ENCODE measurements at regions not wholly inside any gene's neighbourhood (a gene's known extent, or its start where the extent isn't known, plus 50 kb on each side); places are given as distances from the start of the nearest gene placed in this dataset.
"Not testable (repeated sequence)": the region's sequence is repeated elsewhere in the genome, so short reads cannot be mapped to it uniquely, and the experiment has no call there.

GRCh38 chr7:112951070-112951469 lies 135.6 kb downstream of the GPR85 start:
- ATAC-seq (no peak), DNase-seq (ENCODE audit: low read depth, low spot score) (no peak)
- TF ChIP-seq SP1 (IDR thresholded peaks at IDR 0.05; ENCODE audit: low read depth) (no peak), CBX3 (IDR thresholded peaks at IDR 0.05; ENCODE audit: low read depth) (no peak), REST (IDR thresholded peaks at IDR 0.05; ENCODE audit: low read depth) (no peak), EGR1 (IDR thresholded peaks at IDR 0.05; ENCODE audit: low read depth) (no peak), ELF1 (IDR thresholded peaks at IDR 0.05; ENCODE audit: borderline replicate concordance, low read depth) (no peak), EZH2phosphoT487 (IDR thresholded peaks at IDR 0.05; ENCODE audit: borderline replicate concordance) (no peak), CTCF (IDR thresholded peaks at IDR 0.05 in 2 of 3, conservative IDR thresholded peaks at IDR 0.05 in 1 of 3; ENCODE audit: borderline replicate concordance in 1 of 3, insufficient read depth in 1 of 3, low read depth in 2 of 3, low read length in 2 of 3) (no peak), POLR2AphosphoS5 (IDR thresholded peaks at IDR 0.05; ENCODE audit: low read depth, low read length) (no peak), ZNF274 (IDR thresholded peaks at IDR 0.05; ENCODE audit: low read depth, low read length) (no peak)
- no peak overlapping the region for H3K4me3 ChIP-seq (replicated peaks in 1 of 2; ENCODE audit: low read depth in 1 of 2, low read length in 2 of 2)
- no peaks in the 10 kb centered on the region for H3K9me2 ChIP-seq (ENCODE audit: insufficient read depth)
- POLR2A ChIA-PET: no interaction called here
- H3K4me1 ChIP-seq (ENCODE audit: control insufficient read depth in 1 of 2, insufficient read depth in 2 of 2, low read length in 2 of 2): no peaks in the 10 kb centered on the region
- H4K20me1 ChIP-seq (ENCODE audit: insufficient read depth): no peaks in the 10 kb centered on the region
- intact Hi-C loops (cut with micrococcal nuclease): no loop called here
- no peak overlapping the region for H3K27ac ChIP-seq (ENCODE audit: low read depth, low read length)
- no peaks in the 10 kb centered on the region for H3K79me2 ChIP-seq (ENCODE audit: insufficient read depth, low read length)
- RAD21 ChIA-PET (ENCODE audit: low non-redundant PET in 1 of 2, low total read pairs in 2 of 2, uncharacterized antibody in 2 of 2, unreplicated experiment in 2 of 2): no interaction called here
- H3K27me3 ChIP-seq (ENCODE audit: insufficient read depth, low read length): no peaks in the 10 kb centered on the region
- H3K36me3 ChIP-seq (ENCODE audit: control insufficient read depth in 1 of 2, insufficient read depth in 2 of 2, low read length in 2 of 2): no peaks in the 10 kb centered on the region
- H3K9me3 ChIP-seq (ENCODE audit: control insufficient read depth in 1 of 2, insufficient read depth in 1 of 2, low read depth in 1 of 2, low read length in 2 of 2): no peaks in the 10 kb centered on the region
- no peak overlapping the region for H2AFZ ChIP-seq (ENCODE audit: low read depth, low read length, poor library complexity, severe bottlenecking)
- CTCF ChIA-PET: no interaction called here
- no peak overlapping the region for H3K9ac ChIP-seq (ENCODE audit: low read length)
- H3K4me2 ChIP-seq (ENCODE audit: low read length): no peak overlapping the region
- no TSS peak for BruUV-seq (replicated peaks)

GRCh38 chr7:112949682-112950081 lies 136.9 kb downstream of the GPR85 start:
- H3K27me3 ChIP-seq (ENCODE audit: insufficient read depth, low read length); POLR2A ChIA-PET; H3K36me3 ChIP-seq (ENCODE audit: control insufficient read depth in 1 of 2, insufficient read depth in 2 of 2, low read length in 2 of 2); BruUV-seq (replicated peaks); H3K4me3 ChIP-seq (replicated peaks in 1 of 2; ENCODE audit: low read depth in 1 of 2, low read length in 2 of 2); H3K4me2 ChIP-seq (ENCODE audit: low read length); H3K9me3 ChIP-seq (ENCODE audit: control insufficient read depth in 1 of 2, insufficient read depth in 1 of 2, low read depth in 1 of 2, low read length in 2 of 2); ATAC-seq; DNase-seq (ENCODE audit: low read depth, low spot score); H4K20me1 ChIP-seq (ENCODE audit: insufficient read depth); CTCF ChIA-PET; H3K9me2 ChIP-seq (ENCODE audit: insufficient read depth); H3K79me2 ChIP-seq (ENCODE audit: insufficient read depth, low read length); H3K4me1 ChIP-seq (ENCODE audit: control insufficient read depth in 1 of 2, insufficient read depth in 2 of 2, low read length in 2 of 2); H3K9ac ChIP-seq (ENCODE audit: low read length); intact Hi-C loops (cut with micrococcal nuclease); H2AFZ ChIP-seq (ENCODE audit: low read depth, low read length, poor library complexity, severe bottlenecking); RAD21 ChIA-PET (ENCODE audit: low non-redundant PET in 1 of 2, low total read pairs in 2 of 2, uncharacterized antibody in 2 of 2, unreplicated experiment in 2 of 2); H3K27ac ChIP-seq (ENCODE audit: low read depth, low read length): not testable (repeated sequence)
